Nucleus accumbens (tissue), 56 donors: ENCODE measurements at regions not wholly inside any gene's neighbourhood (a gene's known extent, or its start where the extent isn't known, plus 50 kb on each side); places are given as distances from the start of the nearest gene placed in this dataset.
"Not testable (repeated sequence)": the region's sequence is repeated elsewhere in the genome, so short reads cannot be mapped to it uniquely, and the experiment has no call there.

Experiments used
- DNase-seq, 56 donors: peaks; one replicate each; lab custom pipeline; 2025; lab: John Stamatoyannopoulos, UW

- no peak for DNase-seq
Observed at GRCh38 chr2:138902239-138902871, 122.2 kb upstream of the NXPH2 start.

- DNase-seq = no peak
Observed at GRCh38 chr2:138901530-138901929, 121.3 kb upstream of the NXPH2 start.

- no peak for DNase-seq
Observed at GRCh38 chr2:138898855-138899254, 118.7 kb upstream of the NXPH2 start.

GRCh38 chr2:138897274-138897673 is 117.1 kb upstream of the NXPH2 start:
- DNase-seq = no peak

GRCh38 chr2:138893746-138894145 is 113.6 kb upstream of the NXPH2 start:
- DNase-seq = no peak

GRCh38 chr2:138881126-138881525 is 100.9 kb upstream of the NXPH2 start:
- no peak for DNase-seq

GRCh38 chr2:138879931-138880330 is 99.7 kb upstream of the NXPH2 start:
- DNase-seq = no peak

GRCh38 chr2:138877421-138877820 is 97.2 kb upstream of the NXPH2 start:
- no peak for DNase-seq

GRCh38 chr2:138874251-138874650 is 94.1 kb upstream of the NXPH2 start:
- no peak for DNase-seq

- DNase-seq = not testable (repeated sequence)
Observed at GRCh38 chr2:138872116-138872515, 91.9 kb upstream of the NXPH2 start.

GRCh38 chr2:138871312-138871711 is 91.1 kb upstream of the NXPH2 start:
- DNase-seq = no peak

GRCh38 chr2:138867341-138867740 is 87.2 kb upstream of the NXPH2 start:
- no peak for DNase-seq

GRCh38 chr2:138866797-138867196 is 86.6 kb upstream of the NXPH2 start:
- DNase-seq = no peak

- DNase-seq = no peak
Observed at GRCh38 chr2:138853761-138854160, 73.6 kb upstream of the NXPH2 start.

GRCh38 chr2:138853296-138853695 is 73.1 kb upstream of the NXPH2 start:
- DNase-seq = no peak

- DNase-seq = no peak
Observed at GRCh38 chr2:138846216-138846821, 66.1 kb upstream of the NXPH2 start.

GRCh38 chr2:138842341-138842740 is 62.2 kb upstream of the NXPH2 start:
- no peak for DNase-seq

GRCh38 chr2:138841459-138841858 is 61.3 kb upstream of the NXPH2 start:
- DNase-seq = no peak

GRCh38 chr2:138838851-138839620 is 58.8 kb upstream of the NXPH2 start:
- no peak for DNase-seq

GRCh38 chr2:138831691-138832090 is 51.5 kb upstream of the NXPH2 start:
- DNase-seq = no peak

- DNase-seq = no peak
Observed at GRCh38 chr2:138831154-138831553, 51.0 kb upstream of the NXPH2 start.

- no peak for DNase-seq
Observed at GRCh38 chr2:138830547-138830946, 50.4 kb upstream of the NXPH2 start.
